Coronary artery (tissue), 2 donors: ENCODE measurements at regions not wholly inside any gene's neighbourhood (a gene's known extent, or its start where the extent isn't known, plus 50 kb on each side); places are given as distances from the start of the nearest gene placed in this dataset.
"Not testable (repeated sequence)": the region's sequence is repeated elsewhere in the genome, so short reads cannot be mapped to it uniquely, and the experiment has no call there.

ENCODE experiments used
- DNase-seq: peaks from one replicate; pipeline ENCODE4 v3.0.0-alpha.2; 2017; ENCODE audit warnings: low spot score
- H3K27ac ChIP-seq, 2 donors: fragments of 200-600 bp; sonication (generic); one replicate each; pipeline ENCODE4 v1.5.1; 2016 to 2019
- H3K4me3 ChIP-seq: fragments of 200-600 bp; sonication (generic); 2 replicates; pipeline ENCODE4 v1.5.1; 2016; ENCODE audit warnings: mild to moderate bottlenecking, moderate library complexity
- CTCF ChIP-seq: fragments of 200-600 bp; sonication (generic); IDR thresholded peaks from one replicate; pipeline ENCODE4 v1.5.1; 2019; ENCODE audit warnings: antibody characterized with exemption

GRCh38 chr14:24705840-24706239 lies 71.8 kb upstream of the GZMB start:
- TF ChIP-seq CTCF: no peak
- no peak for DNase-seq
- no peak overlapping the region for H3K27ac ChIP-seq
- no peak overlapping the region for H3K4me3 ChIP-seq

GRCh38 chr14:24701062-24701461 lies 67.1 kb upstream of the GZMB start:
- TF ChIP-seq CTCF: no peak
- DNase-seq: no peak
- Histone ChIP-seq H3K4me3 (no peak overlapping the region), H3K27ac (no peak overlapping the region)

- no peak for DNase-seq
- Histone ChIP-seq H3K4me3 (no peak overlapping the region), H3K27ac (no peak overlapping the region)
- TF ChIP-seq CTCF: no peak
Measured at GRCh38 chr14:24700511-24700910, 66.5 kb upstream of the GZMB start.

GRCh38 chr14:24699052-24699451 lies 65.1 kb upstream of the GZMB start:
- Histone ChIP-seq H3K4me3 (no peak overlapping the region), H3K27ac (no peak overlapping the region)
- no peak for TF ChIP-seq CTCF
- DNase-seq: no peak

GRCh38 chr14:24696280-24696920 lies 62.4 kb upstream of the GZMB start:
- DNase-seq, H3K27ac ChIP-seq, H3K4me3 ChIP-seq: not testable (repeated sequence)

GRCh38 chr14:24695265-24696241 lies 61.6 kb upstream of the GZMB start:
- no peak overlapping the region for H3K27ac ChIP-seq

More at GRCh38 chr14:24695265-24696241, 61.6 kb upstream of the GZMB start:
- no peak for TF ChIP-seq CTCF
- H3K4me3 ChIP-seq: no peak overlapping the region
- DNase-seq: no peak
